DMS 273 (cell line): ENCODE measurements at regions not wholly inside any gene's neighbourhood (a gene's known extent, or its start where the extent isn't known, plus 50 kb on each side); places are given as distances from the start of the nearest gene placed in this dataset.

ENCODE experiments used
- DNase-seq: peaks from one replicate; lab custom pipeline; 2025; ENCODE audit not compliant: unreplicated experiment; lab: John Stamatoyannopoulos, UW

DNA sequence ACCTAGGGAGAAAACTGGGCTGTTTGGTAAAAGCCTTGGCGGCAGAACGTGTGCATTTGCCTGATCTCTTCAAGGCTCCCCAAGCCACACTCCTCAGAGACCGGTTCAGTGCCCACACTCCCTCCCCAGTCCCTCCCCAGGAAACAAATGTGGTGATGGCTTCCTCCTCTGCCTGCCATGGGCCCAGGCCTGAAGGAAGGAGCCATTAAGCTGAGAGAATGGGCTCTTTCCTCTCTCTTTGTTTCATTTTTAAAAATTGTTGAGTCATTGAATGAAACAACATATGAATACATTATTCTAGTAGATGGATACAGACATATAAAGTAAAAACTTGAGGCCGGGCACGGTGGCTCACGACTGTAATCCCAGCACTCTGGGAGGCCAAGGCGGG, 50.6 kb upstream of the YWHAQ start:
- no peak for DNase-seq

DNA sequence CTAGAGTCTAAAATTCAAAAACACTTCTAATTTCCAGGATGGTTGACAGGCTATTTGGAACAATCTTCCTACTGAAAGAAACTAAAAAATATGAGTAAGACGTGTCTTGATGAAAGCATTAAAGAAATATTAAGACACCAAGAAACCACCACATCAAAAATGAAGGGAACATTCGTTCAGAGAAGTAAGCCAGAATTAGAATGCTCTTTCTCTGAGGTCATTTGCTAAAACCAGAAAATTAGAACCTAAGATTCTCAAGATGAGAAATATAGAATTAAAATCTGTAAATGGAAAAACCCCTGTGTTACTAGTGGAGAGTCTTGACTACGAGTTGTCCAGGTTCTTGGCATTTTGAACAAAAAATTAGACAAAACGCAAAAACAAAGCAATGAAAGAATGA, 54.8 kb upstream of the YWHAQ start:
- DNase-seq, result no peak

DNA sequence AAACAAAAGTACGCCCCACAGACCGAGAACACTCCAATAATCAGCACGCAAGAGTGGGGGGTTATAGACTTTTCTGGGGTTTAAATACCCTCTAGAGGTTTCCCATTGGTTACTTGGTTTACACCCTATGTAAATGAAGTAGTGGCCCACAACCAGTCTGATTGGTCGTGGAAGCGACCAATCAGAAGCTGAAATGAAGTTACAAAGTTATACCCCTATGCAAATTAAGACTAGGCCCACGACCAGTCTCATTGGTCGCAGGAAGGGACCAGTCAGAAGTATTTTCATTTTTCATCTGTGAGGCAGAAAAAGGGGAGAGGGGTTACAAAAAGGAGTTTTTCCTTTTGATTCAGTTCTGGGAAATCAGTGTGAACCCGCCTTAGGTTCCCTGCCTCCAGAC, 55.3 kb upstream of the YWHAQ start:
- DNase-seq, result peak; percentile 11

GRCh38 chr2:9690252-9690651, 59.5 kb upstream of the YWHAQ start:
- DNase-seq, result no peak

GRCh38 chr2:9690716-9691498, 60.1 kb upstream of the YWHAQ start:
- peak; percentile 21 for DNase-seq

DNA sequence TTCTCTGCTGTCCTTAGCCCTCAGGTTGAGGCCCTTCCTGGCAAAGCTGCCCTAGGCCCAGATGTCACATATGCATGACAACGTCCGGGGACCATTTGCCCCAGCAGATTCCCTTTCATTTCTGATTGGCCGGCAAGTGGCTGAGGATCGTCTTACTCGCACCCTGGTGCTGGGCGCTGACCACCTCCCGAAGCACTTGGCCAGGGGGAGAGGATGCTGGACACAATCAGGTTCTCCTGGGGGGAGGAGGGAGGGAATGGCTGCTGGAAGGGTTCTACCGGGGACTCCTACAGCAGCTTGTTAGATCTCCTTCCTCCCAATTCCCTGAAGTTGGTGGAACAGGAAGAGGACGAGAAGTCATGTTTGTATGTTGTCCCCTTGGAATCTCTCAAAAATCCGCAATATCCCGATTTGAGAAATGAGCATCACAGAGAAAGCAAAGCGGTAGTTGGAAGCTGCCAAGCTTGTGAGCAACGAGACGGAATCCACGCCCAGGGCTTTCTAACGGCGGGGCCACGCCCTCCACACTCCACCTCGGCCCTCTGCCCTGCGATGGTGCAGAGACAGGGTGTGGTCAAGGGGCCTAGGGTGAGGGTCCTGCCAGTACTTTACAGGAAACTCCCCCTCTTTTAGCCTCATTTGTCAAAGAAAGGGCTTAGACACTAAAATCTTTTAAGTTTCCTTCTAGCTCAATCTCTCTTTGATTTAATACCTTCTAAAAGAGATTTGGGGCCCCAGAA, 61.8 kb upstream of the YWHAQ start:
- DNase-seq, result no peak

DNA sequence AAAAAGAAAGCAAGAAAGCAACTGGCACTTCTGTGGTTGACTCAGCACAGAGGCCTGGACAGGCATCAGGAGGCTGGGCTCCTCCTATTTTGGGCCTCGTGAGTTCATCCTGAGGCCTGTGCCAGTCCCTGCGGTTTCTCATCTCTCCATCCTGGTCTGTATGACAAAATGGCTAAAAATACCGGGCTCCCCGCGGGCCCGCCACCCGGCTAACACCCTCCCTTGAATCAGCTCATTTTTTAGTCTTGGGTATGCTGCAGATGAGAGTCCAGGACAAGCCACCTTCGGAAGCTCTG, 62.3 kb upstream of the YWHAQ start:
- DNase-seq, result no peak

GRCh38 chr2:9693646-9694045, 62.8 kb upstream of the YWHAQ start:
- no peak for DNase-seq

- no peak for DNase-seq
These were observed 64.0 kb upstream of the YWHAQ start for GRCh38 chr2:9694661-9695234.

GRCh38 chr2:9695941-9696340, 65.1 kb upstream of the YWHAQ start:
- no peak for DNase-seq

GRCh38 chr2:9696731-9697130, 65.9 kb upstream of the YWHAQ start:
- no peak for DNase-seq

GRCh38 chr2:9697909-9698308, 67.1 kb upstream of the YWHAQ start:
- no peak for DNase-seq

DNA sequence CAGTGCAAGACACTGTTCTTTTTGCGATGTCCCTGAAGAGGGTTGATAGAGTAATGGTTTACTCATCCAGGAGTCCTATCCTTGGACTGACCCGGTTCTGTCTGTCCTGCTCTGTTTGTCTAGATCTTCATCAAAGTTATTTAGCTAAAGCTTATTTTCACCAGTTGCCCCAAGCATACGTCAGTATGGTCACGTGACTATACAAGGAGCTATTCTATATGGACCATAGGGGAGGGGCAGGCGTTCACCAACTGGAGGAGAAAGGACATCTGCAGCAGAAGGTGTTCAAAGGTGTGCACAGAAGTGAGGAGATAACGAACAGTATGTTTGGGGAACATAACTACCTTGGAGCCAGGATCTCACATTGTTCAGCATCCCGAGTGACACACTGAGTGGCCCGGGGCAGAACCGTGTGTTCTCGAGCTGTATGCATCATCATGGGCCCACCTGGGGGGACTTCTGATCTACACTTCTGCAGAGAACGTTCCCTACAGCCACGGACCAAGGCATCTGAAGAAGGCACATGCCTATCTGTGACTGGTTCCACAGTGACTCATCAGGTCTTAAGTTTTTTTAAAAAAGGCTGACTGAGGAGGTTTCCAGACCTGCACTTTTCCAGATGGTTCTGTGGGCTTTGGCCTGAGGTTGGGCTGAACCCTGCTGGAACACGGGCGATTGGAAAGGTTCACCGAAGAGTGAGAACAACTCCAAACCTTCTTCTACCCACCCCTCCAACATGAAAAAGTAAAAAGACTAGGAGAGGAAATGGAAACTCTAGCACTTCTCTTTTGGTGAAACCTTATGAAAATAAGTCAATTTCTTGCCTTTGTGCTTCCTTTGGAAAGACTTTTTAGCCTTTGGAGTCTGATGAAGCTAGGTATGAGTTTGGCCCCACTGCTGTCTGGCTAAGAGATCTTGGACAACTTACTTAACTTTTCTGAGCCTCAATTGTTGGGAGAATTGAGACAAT, 68.6 kb upstream of the YWHAQ start:
- no peak for DNase-seq

DNA sequence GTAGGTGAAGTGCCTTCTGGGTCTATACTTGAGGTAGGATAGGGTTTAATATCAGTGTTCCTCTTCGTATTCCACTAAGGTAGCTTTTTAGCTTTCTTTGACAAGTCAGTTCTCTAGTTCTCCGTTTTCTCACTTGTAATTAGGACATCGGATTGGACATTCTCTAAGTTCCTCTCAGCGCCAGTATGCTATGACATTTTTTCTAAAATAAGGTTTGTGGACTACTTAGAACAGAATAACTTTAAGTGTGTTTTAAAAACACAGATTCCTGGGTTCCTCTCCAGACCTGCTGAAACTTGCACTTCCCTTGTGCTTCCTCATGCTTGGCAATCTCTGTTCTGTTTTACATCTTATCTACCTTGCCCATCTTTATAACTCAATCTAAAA, 69.3 kb upstream of the YWHAQ start:
- DNase-seq, result no peak

DNA sequence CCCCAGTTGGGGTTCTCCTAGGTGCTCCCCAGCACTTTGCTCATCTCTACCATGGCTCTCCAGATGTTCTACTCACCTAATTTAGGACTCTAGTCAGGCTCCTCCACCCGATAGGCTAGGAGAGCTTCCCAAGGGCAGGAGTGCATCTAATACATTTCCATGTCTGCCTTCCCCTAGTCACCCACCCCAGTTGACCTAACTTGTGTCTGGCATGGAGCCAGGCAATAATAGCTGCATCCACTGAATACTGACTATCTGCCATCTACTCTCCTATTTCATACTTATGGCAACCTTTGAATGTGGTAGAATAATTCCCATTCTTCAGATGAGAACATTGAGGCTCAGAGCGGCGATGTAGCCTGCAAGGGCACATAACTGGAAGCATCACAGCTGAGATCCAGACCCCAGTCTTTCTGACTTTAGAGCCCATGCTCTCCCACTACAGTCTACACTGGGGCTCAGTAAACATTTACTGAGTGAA, 71.8 kb upstream of the YWHAQ start:
- DNase-seq, result no peak

DNA sequence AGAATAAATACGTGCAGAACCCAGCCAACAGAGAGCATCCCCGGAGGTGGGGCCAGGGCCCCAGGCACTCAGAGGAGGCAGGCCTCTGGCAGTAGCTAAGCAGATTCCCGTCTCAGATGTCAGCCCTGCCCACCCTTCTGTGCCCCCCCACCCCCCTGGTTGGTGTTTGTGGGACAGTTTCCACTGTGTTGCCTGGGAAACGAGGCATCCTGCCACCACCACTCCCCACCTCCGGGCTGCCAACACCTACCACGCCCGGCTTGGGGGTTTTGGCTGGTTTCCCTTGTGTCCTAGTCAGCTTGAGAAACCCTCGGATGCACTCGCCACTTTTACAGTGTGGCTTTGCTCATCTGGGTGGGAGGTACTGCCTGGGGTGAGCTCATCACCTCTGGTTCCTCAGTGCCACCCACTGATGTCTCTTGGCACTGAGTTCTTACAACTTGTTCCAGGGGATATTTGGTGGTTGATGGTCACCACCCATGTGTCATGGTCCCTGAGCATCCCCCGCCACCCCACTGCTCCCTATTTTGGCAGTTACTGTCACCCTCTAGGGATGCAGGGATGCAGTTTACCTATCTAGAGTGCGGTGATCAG, 72.4 kb upstream of the YWHAQ start:
- peak; percentile 87 for DNase-seq

DNA sequence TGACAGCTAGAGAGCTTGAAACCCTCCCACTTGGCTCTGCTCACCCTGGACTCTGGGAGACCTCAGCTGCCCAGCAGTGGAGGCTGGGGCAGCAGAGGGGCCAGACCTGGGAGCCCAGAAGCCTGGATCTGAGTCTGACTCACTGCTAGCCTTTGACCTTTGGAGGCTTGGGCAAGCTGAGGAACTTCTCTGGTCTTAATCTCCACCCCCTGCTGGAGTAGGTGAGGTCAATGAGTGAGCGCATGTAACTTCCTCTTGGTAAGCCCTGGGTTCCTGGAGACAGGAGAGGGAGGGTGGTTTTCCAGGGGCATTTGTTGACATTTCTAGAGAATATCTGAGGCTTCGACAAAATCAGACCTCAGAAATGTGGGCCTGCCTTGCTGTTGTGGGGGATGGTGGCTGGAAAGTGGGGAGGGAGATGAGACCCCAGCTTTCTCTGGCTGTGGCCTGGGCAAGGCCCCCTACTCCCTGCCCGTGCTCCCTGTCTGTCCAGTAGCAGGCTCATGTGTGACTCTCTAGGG, 73.0 kb upstream of the YWHAQ start:
- no peak for DNase-seq

- DNase-seq, result no peak
These were observed 73.8 kb upstream of the YWHAQ start for GRCh38 chr2:9704600-9704999.

DNA sequence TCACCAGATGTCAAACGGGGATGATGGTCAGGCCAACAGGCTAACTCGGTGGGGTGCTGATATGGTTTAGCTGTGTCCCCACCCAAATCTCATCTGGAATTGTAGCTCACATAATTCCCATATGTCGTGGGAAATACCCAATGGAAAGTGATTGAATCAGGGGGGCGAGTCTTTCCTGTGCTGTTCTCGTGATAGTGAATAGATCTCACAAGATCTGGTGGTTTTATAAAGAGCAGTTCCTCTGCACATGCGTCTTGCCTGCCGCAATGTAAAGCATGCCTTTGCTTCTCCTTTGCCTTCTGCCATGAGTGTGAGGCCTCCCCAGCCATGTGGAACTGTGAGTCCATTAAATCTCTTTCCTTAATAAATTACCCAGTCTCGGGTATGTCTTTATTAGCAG, 74.4 kb upstream of the YWHAQ start:
- no peak for DNase-seq

GRCh38 chr2:9707008-9707407, 76.2 kb upstream of the YWHAQ start:
- no peak for DNase-seq
